H1 (cell line): ENCODE measurements at regions not wholly inside any gene's neighbourhood (a gene's known extent, or its start where the extent isn't known, plus 50 kb on each side); places are given as distances from the start of the nearest gene placed in this dataset.

Source experiments
- CTCF ChIA-PET: fragments of 300-600 bp; sonication (Branson Sonifier 250); formaldehyde crosslinking; loops from one replicate; lab custom pipeline; 2021; ENCODE audit not compliant: partially characterized antibody; lab: Charles Lee
- POLR2A ChIA-PET: fragments of 300-600 bp; sonication (Branson Sonifier 250); formaldehyde crosslinking; loops from one replicate; lab custom pipeline; 2021; ENCODE audit warnings: inconsistent platforms; ENCODE audit not compliant: partially characterized antibody; lab: Charles Lee
- DNase-seq, 2 experiments: peaks; one replicate each; pipeline versions ENCODE4 v3.0.0 to v3.0.0-alpha.2; 2010 to 2022; ENCODE audit warnings: low spot score in 2 of 2, low read depth in 1 of 2, mixed read lengths in 1 of 2
- FAIRE-seq: peaks from 2 replicates; lab custom pipeline; 2011; peaks lifted over from hg19 to GRCh38; lab: Jason Lieb, UNC
- H2AFZ ChIP-seq: 2 replicates; pipeline ENCODE4 v1.8.1; 2012; ENCODE audit warnings: low read length, inconsistent platforms
- H2AK5ac ChIP-seq: 2 replicates; pipeline ENCODE4 v1.6.1; 2013; ENCODE audit warnings: low read depth, low read length
- H2BK120ac ChIP-seq: replicated peaks from 2 replicates; pipeline ENCODE3; 2013; ENCODE audit warnings: low read depth, low read length, inconsistent platforms
- H2BK12ac ChIP-seq: 2 replicates; pipeline ENCODE4 v1.6.1; 2013; ENCODE audit warnings: low read depth, low read length
- H2BK15ac ChIP-seq: 2 replicates; pipeline ENCODE4 v1.6.1; 2013; ENCODE audit warnings: low read length
- H2BK20ac ChIP-seq: 2 replicates; pipeline ENCODE4 v1.6.1; 2013; ENCODE audit warnings: low read length
- H2BK5ac ChIP-seq: 2 replicates; pipeline ENCODE4 v1.6.1; 2013; ENCODE audit warnings: low read depth, low read length
- H3K14ac ChIP-seq: 2 replicates; pipeline ENCODE4 v1.6.1; 2013; ENCODE audit warnings: inconsistent platforms; ENCODE audit not compliant: insufficient read length
- H3K18ac ChIP-seq: 2 replicates; pipeline ENCODE4 v1.6.1; 2013; ENCODE audit warnings: low read length; ENCODE audit errors: extremely low read depth
- H3K23ac ChIP-seq: 2 replicates; pipeline ENCODE4 v1.6.1; 2013; ENCODE audit warnings: inconsistent platforms; ENCODE audit not compliant: insufficient read length
- H3K23me2 ChIP-seq: 2 replicates; pipeline ENCODE4 v1.6.1; 2013; ENCODE audit warnings: low read depth, low read length
- H3K27ac ChIP-seq: 2 replicates; pipeline ENCODE4 v1.6.1; 2011; ENCODE audit warnings: low read depth, low read length, inconsistent platforms
- H3K27me3 ChIP-seq, 4 experiments: replicated peaks in 1 of 4; 1 replicate in 1 of 4; 2 replicates in 3 of 4; pipeline versions ENCODE4 v1.6.1 to v1.8.1; 2011 to 2013; ENCODE audit warnings: low read length in 3 of 4, mild to moderate bottlenecking in 3 of 4, inconsistent platforms in 2 of 4, mixed read lengths in 2 of 4, moderate library complexity in 1 of 4; ENCODE audit not compliant: control insufficient read depth in 3 of 4, insufficient read depth in 3 of 4; ENCODE audit errors: extremely low read depth in 1 of 4
- H3K36me3 ChIP-seq, 4 experiments: 2 replicates each; pipeline versions ENCODE4 v1.6.1 to v1.8.1; 2011 to 2013; ENCODE audit warnings: mild to moderate bottlenecking in 4 of 4, low read length in 3 of 4, moderate library complexity in 2 of 4, control low read depth in 1 of 4, inconsistent platforms in 1 of 4; ENCODE audit not compliant: insufficient read depth in 4 of 4, control insufficient read depth in 2 of 4
- H3K4ac ChIP-seq: replicated peaks from 2 replicates; pipeline ENCODE3; 2013; ENCODE audit warnings: low read length, low read depth, mixed read lengths, inconsistent platforms; ENCODE audit not compliant: insufficient read length
- H3K4me1 ChIP-seq, 4 experiments: replicated peaks in 1 of 4; 1 replicate in 1 of 4; 2 replicates in 3 of 4; pipeline versions ENCODE4 v1.6.1 to v1.8.1; 2011 to 2013; ENCODE audit warnings: low read length in 3 of 4, inconsistent platforms in 2 of 4, mixed read lengths in 1 of 4; ENCODE audit not compliant: insufficient read depth in 4 of 4, control insufficient read depth in 3 of 4
- H3K4me2 ChIP-seq, 2 experiments: 2 replicates each; pipeline versions ENCODE4 v1.6.1 to v1.8.1; 2011 to 2013; ENCODE audit warnings: low read depth in 2 of 2, low read length in 2 of 2, control low read depth in 1 of 2, inconsistent platforms in 1 of 2, mild to moderate bottlenecking in 1 of 2; ENCODE audit not compliant: insufficient read depth in 1 of 2
- H3K4me3 ChIP-seq, 4 experiments: fragments of 200-600, 300-600 bp in 1 of 4; sonication (generic), shearing (Covaris generic), sonication (Bioruptor Twin) in 1 of 4; 2 replicates each; pipeline versions ENCODE4 v1.5.1 to v1.8.1; 2011 to 2016; ENCODE audit warnings: low read length in 4 of 4, low read depth in 3 of 4, control low read depth in 2 of 4, inconsistent platforms in 2 of 4, mild to moderate bottlenecking in 2 of 4, mixed read lengths in 1 of 4, moderate library complexity in 1 of 4; ENCODE audit not compliant: insufficient read depth in 2 of 4; ENCODE audit errors: extremely low read depth in 1 of 4
- H3K56ac ChIP-seq: replicated peaks from 2 replicates; pipeline ENCODE3; 2013; ENCODE audit warnings: low read depth, mild to moderate bottlenecking, mixed read lengths, low read length, inconsistent platforms; ENCODE audit not compliant: insufficient read length
- H3K79me1 ChIP-seq: 2 replicates; pipeline ENCODE4 v1.6.1; 2013; ENCODE audit warnings: low read depth, low read length, control low read depth
- H3K79me2 ChIP-seq, 2 experiments: 2 replicates each; pipeline versions ENCODE4 v1.6.1 to v1.8.1; 2012 to 2013; ENCODE audit warnings: low read length in 2 of 2, mild to moderate bottlenecking in 2 of 2, inconsistent platforms in 1 of 2; ENCODE audit not compliant: insufficient read depth in 2 of 2, control insufficient read depth in 1 of 2
- H3K9ac ChIP-seq, 4 experiments: replicated peaks in 1 of 4; 1 replicate in 1 of 4; 2 replicates in 3 of 4; pipeline versions ENCODE4 v1.6.1 to v1.8.1; 2011 to 2013; ENCODE audit warnings: low read depth in 3 of 4, low read length in 3 of 4, control low read depth in 2 of 4, mild to moderate bottlenecking in 2 of 4, moderate library complexity in 2 of 4, inconsistent platforms in 1 of 4; ENCODE audit errors: extremely low read depth in 1 of 4
- H3K9me3 ChIP-seq, 2 experiments: 2 replicates each; pipeline versions ENCODE4 v1.6.1 to v1.8.1; 2012 to 2013; ENCODE audit warnings: mild to moderate bottlenecking in 2 of 2, moderate library complexity in 2 of 2, control low read depth in 1 of 2, inconsistent platforms in 1 of 2, low read depth in 1 of 2, low read length in 1 of 2, mixed read lengths in 1 of 2; ENCODE audit not compliant: insufficient read depth in 2 of 2
- H4K20me1 ChIP-seq, 2 experiments: replicated peaks in 1 of 2; 2 replicates each; pipeline versions ENCODE3 to v1.8.1; 2011 to 2013; ENCODE audit warnings: inconsistent platforms in 2 of 2, low read length in 2 of 2, mild to moderate bottlenecking in 1 of 2; ENCODE audit not compliant: insufficient read depth in 2 of 2, control insufficient read depth in 1 of 2
- H4K5ac ChIP-seq: 2 replicates; pipeline ENCODE4 v1.6.1; 2013; ENCODE audit warnings: low read length, low read depth, mixed read lengths, inconsistent platforms; ENCODE audit not compliant: insufficient read length
- H4K8ac ChIP-seq: 2 replicates; pipeline ENCODE4 v1.8.0; 2013; ENCODE audit warnings: mild to moderate bottlenecking, moderate library complexity, low read length, inconsistent platforms; ENCODE audit not compliant: insufficient read depth; ENCODE audit errors: extremely low read depth
- H4K91ac ChIP-seq: replicated peaks from 2 replicates; pipeline ENCODE3; 2013; ENCODE audit warnings: low read length, mixed read lengths, inconsistent platforms; ENCODE audit not compliant: insufficient read length
- NRF1 ChIP-seq: IDR thresholded peaks from 2 replicates; pipeline ENCODE4 v1.6.1; 2011; ENCODE audit warnings: mild to moderate bottlenecking, low read depth, low read length, improper control_type of control experiment
- WGBS, 2 experiments: shearing (Covaris generic) in 1 of 2; methylation state at CpG; one replicate each; pipeline versions ENCODE4 v1.1.6 to v1.1.7; 2013 to 2015; ENCODE audit warnings: low lambda C conversion rate in 2 of 2, mixed read lengths in 2 of 2, inconsistent platforms in 1 of 2, low coverage in 1 of 2, missing lambda C conversion rate in 1 of 2; ENCODE audit not compliant: insufficient replicate concordance in 2 of 2, insufficient coverage in 1 of 2, insufficient read length in 1 of 2; ENCODE audit errors: extremely low coverage in 1 of 2, missing lambda C conversion rate in 1 of 2; 5-methylcytosine and 5-hydroxymethylcytosine counted together

DNA sequence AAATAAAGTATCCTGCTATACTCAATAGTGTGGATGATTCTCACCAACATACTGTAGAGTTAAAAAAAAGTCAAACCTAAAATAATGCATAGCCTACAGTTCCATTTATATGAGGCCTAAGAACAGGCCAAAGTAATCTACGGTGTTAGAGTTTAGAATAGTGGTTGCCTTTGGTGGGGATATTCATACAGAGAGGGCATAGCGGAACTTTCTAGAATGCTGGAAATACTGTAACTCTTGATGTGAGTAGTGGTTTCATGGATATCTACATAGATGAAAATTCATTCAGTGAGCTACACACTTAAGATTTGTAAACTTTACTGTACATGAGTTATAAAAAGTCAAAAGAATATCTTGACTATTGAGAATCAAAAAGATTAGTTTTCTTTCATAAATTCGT lies 349.9 kb upstream of the NFE2L3 start:
- H3K23ac ChIP-seq: no peak overlapping the region
- no peak overlapping the region for H3K18ac ChIP-seq
- H3K27ac ChIP-seq: no peak overlapping the region
- FAIRE-seq: no peak
- no peaks in the 10 kb centered on the region for H3K9me3 ChIP-seq
- no peak overlapping the region for H2BK12ac ChIP-seq
- H2AFZ ChIP-seq: no peak overlapping the region
- H2BK15ac ChIP-seq: no peak overlapping the region
- CTCF ChIA-PET: interaction anchor here (1.0 to 1.3 kb wide), 2 partner anchors 13 to 18 kb away, joined by 3 to 4 read pairs; no protein-coding TSS in a partner anchor
- DNase-seq: no peak
- no peak overlapping the region for H3K4ac ChIP-seq
- no peak overlapping the region for H2BK120ac ChIP-seq
- no peak overlapping the region for H2BK20ac ChIP-seq
- no peak overlapping the region for H2BK5ac ChIP-seq
- no peaks in the 10 kb centered on the region for H4K20me1 ChIP-seq
- 89% methylated on average over 3 of the region's 3 CpGs; no CpG with 5 or more reads in 1 of the 2 experiments for WGBS, 2 experiments
- no peaks in the 10 kb centered on the region for H3K4me1 ChIP-seq
- no peak overlapping the region for H4K91ac ChIP-seq
- H3K79me1 ChIP-seq: no peaks in the 10 kb centered on the region
- no peak overlapping the region for H4K5ac ChIP-seq
- H4K8ac ChIP-seq: no peak overlapping the region
- POLR2A ChIA-PET: no interaction called here
- no peaks in the 10 kb centered on the region for H3K79me2 ChIP-seq
- no peak overlapping the region for H3K4me2 ChIP-seq
- no peaks in the 10 kb centered on the region for H3K36me3 ChIP-seq
- no peak overlapping the region for H2AK5ac ChIP-seq
- no peak overlapping the region for H3K4me3 ChIP-seq
- H3K14ac ChIP-seq: no peak overlapping the region
- no peak overlapping the region for H3K56ac ChIP-seq
- H3K23me2 ChIP-seq: no peaks in the 10 kb centered on the region
- H3K27me3 ChIP-seq: no peaks in the 10 kb centered on the region
- H3K9ac ChIP-seq: no peak overlapping the region
- no peak for TF ChIP-seq NRF1
